ENCODE measurements at regions not wholly inside any gene's neighbourhood (a gene's known extent, or its start where the extent isn't known, plus 50 kb on each side); places are given as distances from the start of the nearest gene placed in this dataset.

- TF ChIP-seq YY1 (IDR thresholded peaks at IDR 0.05; ENCODE audit: insufficient read depth, insufficient read length) (no peak), SUZ12 (IDR thresholded peaks at IDR 0.05; ENCODE audit: extremely low read depth, insufficient read depth, insufficient read length) (no peak), ZNF274 (IDR thresholded peaks at IDR 0.05; ENCODE audit: low read depth, low read length) (no peak)
Observed at GRCh38 chr18:78622907-78623541, 356.6 kb upstream of the SALL3 start.
